Bone marrow (tissue), 2 donors: ENCODE measurements at regions not wholly inside any gene's neighbourhood (a gene's known extent, or its start where the extent isn't known, plus 50 kb on each side); places are given as distances from the start of the nearest gene placed in this dataset.

ENCODE experiments used
- DNase-seq, 2 donors: peaks; one replicate each; lab custom pipeline; 2025; lab: John Stamatoyannopoulos, UW

GRCh38 chr13:26989957-26990713, 181.5 kb downstream of the USP12 start:
- no peak for DNase-seq

- DNase-seq, result no peak
Measured at GRCh38 chr13:26989261-26989956, 182.2 kb downstream of the USP12 start.

- DNase-seq, result no peak
Measured at GRCh38 chr13:26988059-26988769, 183.4 kb downstream of the USP12 start.

- no peak for DNase-seq
Measured at GRCh38 chr13:26987486-26988013, 184.1 kb downstream of the USP12 start.

- peak; percentile 11 to 70 for DNase-seq
Measured at GRCh38 chr13:26985285-26985878, 186.2 kb downstream of the USP12 start.

- DNase-seq, result no peak
Measured at GRCh38 chr13:26984337-26984736, 187.3 kb downstream of the USP12 start.

- no peak for DNase-seq
Measured at GRCh38 chr13:26983543-26984320, 187.9 kb downstream of the USP12 start.

GRCh38 chr13:26980099-26981031, 191.2 kb downstream of the USP12 start:
- DNase-seq, result no peak

GRCh38 chr13:26979334-26979733, 192.3 kb downstream of the USP12 start:
- DNase-seq, result no peak

- DNase-seq, result no peak
Measured at GRCh38 chr13:26978081-26978860, 193.3 kb downstream of the USP12 start.

- peak in 1 of 2 donors; percentile 4 for DNase-seq
Measured at GRCh38 chr13:26977541-26977940, 194.1 kb downstream of the USP12 start.

- no peak for DNase-seq
Measured at GRCh38 chr13:26976313-26976712, 195.3 kb downstream of the USP12 start.

GRCh38 chr13:26973946-26974345, 197.7 kb downstream of the USP12 start:
- no peak for DNase-seq

GRCh38 chr13:26973295-26973694, 198.3 kb downstream of the USP12 start:
- no peak for DNase-seq

GRCh38 chr13:26971990-26972887, 199.4 kb downstream of the USP12 start:
- DNase-seq, result peak; percentile 4 to 29

- DNase-seq, result no peak
Measured at GRCh38 chr13:26968431-26969341, 202.9 kb downstream of the USP12 start.
